ENCODE measurements at regions not wholly inside any gene's neighbourhood (a gene's known extent, or its start where the extent isn't known, plus 50 kb on each side); places are given as distances from the start of the nearest gene placed in this dataset.

GRCh38 chr6:134730013-134730412 is 219.9 kb downstream of the ALDH8A1 start:
- no peak for TF ChIP-seq POLR2A (IDR thresholded peaks at IDR 0.05)
- no peak for TF ChIP-seq CTCF (IDR thresholded peaks at IDR 0.05)
- no peak for TF ChIP-seq EP300 (IDR thresholded peaks at IDR 0.05; ENCODE audit: low read depth)

All from transverse colon (tissue), 3 donors.